Neural cell (in vitro differentiated cells): ENCODE measurements at regions not wholly inside any gene's neighbourhood (a gene's known extent, or its start where the extent isn't known, plus 50 kb on each side); places are given as distances from the start of the nearest gene placed in this dataset.
"Not testable (repeated sequence)": the region's sequence is repeated elsewhere in the genome, so short reads cannot be mapped to it uniquely, and the experiment has no call there.

Experiments used
- H2AFZ ChIP-seq: fragments of 200-600, 300-800 bp; sonication (generic), shearing (Covaris generic); 2 replicates; pipeline ENCODE4 v1.6.0; 2014; ENCODE audit warnings: low read depth, mild to moderate bottlenecking, antibody characterized with exemption, low read length, moderate library complexity
- H3F3A ChIP-seq: fragments of 200-600 bp; shearing (Covaris generic); 2 replicates; pipeline ENCODE4 v1.6.1; 2016; ENCODE audit warnings: mild to moderate bottlenecking, moderate library complexity, mixed read lengths, antibody characterized with exemption, low read length; ENCODE audit not compliant: insufficient read depth, poor library complexity, severe bottlenecking
- H3K27ac ChIP-seq: fragments of 200-600, 300-800 bp; sonication (generic), shearing (Covaris generic); 2 replicates; pipeline ENCODE4 v1.5.1; 2014; ENCODE audit warnings: mild to moderate bottlenecking, low read length, moderate library complexity
- H3K27me3 ChIP-seq: fragments of 300-800, 200-600 bp; sonication (generic), shearing (Covaris generic); 2 replicates; pipeline ENCODE4 v1.6.0; 2014; ENCODE audit warnings: mild to moderate bottlenecking, low read depth, low read length, moderate library complexity; ENCODE audit not compliant: insufficient read depth
- H3K36me3 ChIP-seq: fragments of 300-800, 200-600 bp; sonication (generic), shearing (Covaris generic); 2 replicates; pipeline ENCODE4 v1.5.1; 2014; ENCODE audit warnings: mild to moderate bottlenecking, antibody characterized with exemption, low read length, moderate library complexity; ENCODE audit not compliant: insufficient read depth
- H3K4me2 ChIP-seq: fragments of 300-800, 200-600 bp; sonication (generic), shearing (Covaris generic); 2 replicates; pipeline ENCODE4 v1.6.0; 2014; ENCODE audit warnings: mild to moderate bottlenecking, low read length
- H3K4me3 ChIP-seq: fragments of 300-800, 200-600 bp; sonication (generic), shearing (Covaris generic); 2 replicates; pipeline ENCODE4 v1.5.1; 2014; ENCODE audit warnings: mild to moderate bottlenecking, low read length, moderate library complexity
- H3K79me2 ChIP-seq: fragments of 200-600 bp; shearing (Covaris generic); replicated peaks from 2 replicates; pipeline ENCODE4 v1.6.0; 2014; ENCODE audit warnings: mild to moderate bottlenecking, low read length, moderate library complexity; ENCODE audit not compliant: insufficient read depth
- H3K9ac ChIP-seq: fragments of 300-800, 200-600 bp; sonication (generic), shearing (Covaris generic); 2 replicates; pipeline ENCODE4 v1.6.1; 2016; ENCODE audit warnings: mild to moderate bottlenecking, low read length, mixed read lengths
- H3K9me2 ChIP-seq: fragments of 200-600 bp; shearing (Covaris generic); 2 replicates; pipeline ENCODE4 v1.6.1; 2016; ENCODE audit warnings: mild to moderate bottlenecking, low read length, mixed read lengths; ENCODE audit not compliant: insufficient read depth
- H3K9me3 ChIP-seq: fragments of 200-600, 300-800 bp; sonication (generic), shearing (Covaris generic); 2 replicates; pipeline ENCODE4 v1.6.1; 2016; ENCODE audit warnings: mild to moderate bottlenecking, mixed run types, low read length, moderate library complexity, mixed read lengths
- H4K20me1 ChIP-seq: fragments of 200-600 bp; shearing (Covaris generic); 2 replicates; pipeline ENCODE4 v1.6.1; 2016; ENCODE audit warnings: mild to moderate bottlenecking, mixed run types; ENCODE audit not compliant: insufficient read depth
- EP300 ChIP-seq: fragments of 450-650 bp; conservative IDR thresholded peaks from 2 replicates; pipeline ENCODE4 v1.6.1; 2014; ENCODE audit warnings: antibody characterized with exemption, mild to moderate bottlenecking, moderate library complexity; ENCODE audit not compliant: poor library complexity, severe bottlenecking
- EZH2 ChIP-seq: fragments of 200-600, 300-800 bp; shearing (Covaris generic), sonication (generic); IDR thresholded peaks from 2 replicates; pipeline ENCODE4 v1.6.1; 2014; ENCODE audit warnings: antibody characterized with exemption, low read length, borderline replicate concordance, mild to moderate bottlenecking; ENCODE audit not compliant: insufficient read depth, poor library complexity, severe bottlenecking
- MXI1 ChIP-seq: fragments of 450-650 bp; conservative IDR thresholded peaks from 2 replicates; pipeline ENCODE4 v1.6.1; 2014; ENCODE audit warnings: antibody characterized with exemption, mild to moderate bottlenecking; ENCODE audit not compliant: poor library complexity, severe bottlenecking
- POLR2AphosphoS5 ChIP-seq: IDR thresholded peaks from 2 replicates; pipeline ENCODE4 v1.6.1; 2012
- RAD21 ChIP-seq: fragments of 450-650 bp; conservative IDR thresholded peaks from 2 replicates; pipeline ENCODE4 v1.6.1; 2014; ENCODE audit warnings: antibody characterized with exemption, mild to moderate bottlenecking, moderate library complexity
- SMC3 ChIP-seq: fragments of 450-650 bp; conservative IDR thresholded peaks from 2 replicates; pipeline ENCODE4 v1.6.1; 2014; ENCODE audit warnings: antibody characterized with exemption, mild to moderate bottlenecking, moderate library complexity; ENCODE audit not compliant: poor library complexity
- TAF1 ChIP-seq: IDR thresholded peaks from 2 replicates; pipeline ENCODE4 v1.6.1; 2012; ENCODE audit warnings: low read depth
- TF ChIP-seq, protein P1 (sequence below): IDR thresholded peaks from 2 replicates; pipeline ENCODE4 v1.6.1; 2012; ENCODE audit warnings: borderline replicate concordance
- TF ChIP-seq, protein P2 (sequence below): fragments of 450-650 bp; IDR thresholded peaks from 2 replicates; pipeline ENCODE4 v1.5.1; 2014; ENCODE audit warnings: antibody characterized with exemption, mild to moderate bottlenecking, moderate library complexity; ENCODE audit not compliant: poor library complexity, severe bottlenecking

DNA sequence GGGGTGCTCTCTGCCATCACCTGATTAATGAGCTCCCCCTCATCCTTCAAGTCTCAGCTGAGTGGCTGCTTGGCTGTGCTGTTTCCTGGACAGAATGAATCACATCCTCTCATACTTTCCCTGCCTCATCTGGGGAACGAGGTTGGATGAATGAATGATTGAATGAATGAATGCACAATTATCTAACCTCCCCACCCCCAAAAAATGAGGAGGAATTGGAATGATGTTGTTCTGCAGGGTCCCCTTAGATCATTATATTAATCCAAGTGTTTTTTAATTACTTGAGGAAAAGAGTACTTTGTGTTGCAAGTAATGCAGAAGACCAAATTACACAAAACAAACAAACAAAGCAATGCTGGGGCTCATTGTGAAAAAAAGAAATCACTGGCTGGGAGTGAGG, 240.2 kb downstream of the BUB3 start:
- no peaks in the 10 kb centered on the region for H3K27me3 ChIP-seq
- H2AFZ ChIP-seq, result no peak overlapping the region
- H3K4me2 ChIP-seq, result no peak overlapping the region
- H3K4me3 ChIP-seq, result no peak overlapping the region
- H3K9me3 ChIP-seq, result no peaks in the 10 kb centered on the region
- no peaks in the 10 kb centered on the region for H3K79me2 ChIP-seq
- no peaks in the 10 kb centered on the region for H3F3A ChIP-seq
- H4K20me1 ChIP-seq, result no peaks in the 10 kb centered on the region
- H3K36me3 ChIP-seq, result no peaks in the 10 kb centered on the region
- H3K27ac ChIP-seq, result no peak overlapping the region
- H3K9me2 ChIP-seq, result no peaks in the 10 kb centered on the region
- TF ChIP-seq, protein P1, sequence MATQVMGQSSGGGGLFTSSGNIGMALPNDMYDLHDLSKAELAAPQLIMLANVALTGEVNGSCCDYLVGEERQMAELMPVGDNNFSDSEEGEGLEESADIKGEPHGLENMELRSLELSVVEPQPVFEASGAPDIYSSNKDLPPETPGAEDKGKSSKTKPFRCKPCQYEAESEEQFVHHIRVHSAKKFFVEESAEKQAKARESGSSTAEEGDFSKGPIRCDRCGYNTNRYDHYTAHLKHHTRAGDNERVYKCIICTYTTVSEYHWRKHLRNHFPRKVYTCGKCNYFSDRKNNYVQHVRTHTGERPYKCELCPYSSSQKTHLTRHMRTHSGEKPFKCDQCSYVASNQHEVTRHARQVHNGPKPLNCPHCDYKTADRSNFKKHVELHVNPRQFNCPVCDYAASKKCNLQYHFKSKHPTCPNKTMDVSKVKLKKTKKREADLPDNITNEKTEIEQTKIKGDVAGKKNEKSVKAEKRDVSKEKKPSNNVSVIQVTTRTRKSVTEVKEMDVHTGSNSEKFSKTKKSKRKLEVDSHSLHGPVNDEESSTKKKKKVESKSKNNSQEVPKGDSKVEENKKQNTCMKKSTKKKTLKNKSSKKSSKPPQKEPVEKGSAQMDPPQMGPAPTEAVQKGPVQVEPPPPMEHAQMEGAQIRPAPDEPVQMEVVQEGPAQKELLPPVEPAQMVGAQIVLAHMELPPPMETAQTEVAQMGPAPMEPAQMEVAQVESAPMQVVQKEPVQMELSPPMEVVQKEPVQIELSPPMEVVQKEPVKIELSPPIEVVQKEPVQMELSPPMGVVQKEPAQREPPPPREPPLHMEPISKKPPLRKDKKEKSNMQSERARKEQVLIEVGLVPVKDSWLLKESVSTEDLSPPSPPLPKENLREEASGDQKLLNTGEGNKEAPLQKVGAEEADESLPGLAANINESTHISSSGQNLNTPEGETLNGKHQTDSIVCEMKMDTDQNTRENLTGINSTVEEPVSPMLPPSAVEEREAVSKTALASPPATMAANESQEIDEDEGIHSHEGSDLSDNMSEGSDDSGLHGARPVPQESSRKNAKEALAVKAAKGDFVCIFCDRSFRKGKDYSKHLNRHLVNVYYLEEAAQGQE, result no peak
- no peak for TF ChIP-seq RAD21
- H3K9ac ChIP-seq, result no peak overlapping the region

DNA sequence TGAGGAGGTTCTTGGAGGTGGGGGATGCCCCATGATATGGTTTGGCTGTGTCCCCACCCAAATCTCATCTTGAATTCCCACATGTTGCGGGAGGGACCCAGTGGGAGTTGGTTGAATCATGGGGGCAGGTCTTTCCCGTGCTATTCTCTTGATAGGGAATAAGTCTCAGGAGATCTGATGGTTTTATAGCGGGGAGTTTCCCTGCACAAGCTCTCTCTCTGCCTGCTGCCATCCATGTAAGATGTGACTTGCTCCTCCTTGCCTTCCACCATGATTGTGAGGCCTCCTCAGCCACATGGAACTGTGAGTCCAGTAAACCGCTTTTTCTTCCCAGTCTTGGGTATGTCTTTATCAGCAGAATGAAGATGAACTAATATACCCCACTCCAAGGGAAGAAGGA, 241.0 kb downstream of the BUB3 start:
- H3K9me2 ChIP-seq, H3K9me3 ChIP-seq, H3K9ac ChIP-seq, H3K4me3 ChIP-seq, H3K36me3 ChIP-seq, H3K4me2 ChIP-seq, H2AFZ ChIP-seq, H3K27ac ChIP-seq, H3F3A ChIP-seq, H4K20me1 ChIP-seq, H3K79me2 ChIP-seq, H3K27me3 ChIP-seq: not testable (repeated sequence)

DNA sequence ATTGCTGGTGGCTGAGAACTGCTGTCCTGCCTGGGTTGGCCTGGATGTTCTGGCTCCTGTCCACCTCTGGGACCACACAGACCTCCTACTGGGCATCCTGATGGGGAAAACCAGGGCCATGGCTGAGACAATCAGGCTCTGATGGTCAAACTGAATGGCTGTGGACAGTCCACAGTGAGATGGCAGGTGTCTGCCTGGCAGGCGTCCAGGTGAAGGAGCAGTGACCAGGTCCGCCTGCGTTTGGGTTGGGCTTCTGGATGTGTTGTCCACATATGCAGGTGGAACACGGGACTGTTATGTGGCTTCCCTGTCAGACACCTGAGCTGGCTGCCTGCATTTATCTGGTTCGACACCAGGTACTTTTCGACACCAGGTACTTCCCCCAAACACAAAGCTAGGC, 241.7 kb downstream of the BUB3 start:
- Histone ChIP-seq H3K9me2 (no peaks in the 10 kb centered on the region), H2AFZ (no peak overlapping the region), H3K27me3 (no peaks in the 10 kb centered on the region), H3K9ac (no peak overlapping the region), H3K27ac (no peak overlapping the region), H3K9me3 (no peaks in the 10 kb centered on the region), H3K36me3 (no peaks in the 10 kb centered on the region), H3K4me2 (no peak overlapping the region), H3K79me2 (no peaks in the 10 kb centered on the region), H3F3A (no peaks in the 10 kb centered on the region), H3K4me3 (no peak overlapping the region), H4K20me1 (no peaks in the 10 kb centered on the region)
- TF ChIP-seq POLR2AphosphoS5, result no peak
- TF ChIP-seq EZH2, result no peak
- no peak for TF ChIP-seq MXI1
- no peak for TF ChIP-seq TAF1
- TF ChIP-seq RAD21, result no peak
- TF ChIP-seq, protein P1, result no peak
- TF ChIP-seq, protein P2, sequence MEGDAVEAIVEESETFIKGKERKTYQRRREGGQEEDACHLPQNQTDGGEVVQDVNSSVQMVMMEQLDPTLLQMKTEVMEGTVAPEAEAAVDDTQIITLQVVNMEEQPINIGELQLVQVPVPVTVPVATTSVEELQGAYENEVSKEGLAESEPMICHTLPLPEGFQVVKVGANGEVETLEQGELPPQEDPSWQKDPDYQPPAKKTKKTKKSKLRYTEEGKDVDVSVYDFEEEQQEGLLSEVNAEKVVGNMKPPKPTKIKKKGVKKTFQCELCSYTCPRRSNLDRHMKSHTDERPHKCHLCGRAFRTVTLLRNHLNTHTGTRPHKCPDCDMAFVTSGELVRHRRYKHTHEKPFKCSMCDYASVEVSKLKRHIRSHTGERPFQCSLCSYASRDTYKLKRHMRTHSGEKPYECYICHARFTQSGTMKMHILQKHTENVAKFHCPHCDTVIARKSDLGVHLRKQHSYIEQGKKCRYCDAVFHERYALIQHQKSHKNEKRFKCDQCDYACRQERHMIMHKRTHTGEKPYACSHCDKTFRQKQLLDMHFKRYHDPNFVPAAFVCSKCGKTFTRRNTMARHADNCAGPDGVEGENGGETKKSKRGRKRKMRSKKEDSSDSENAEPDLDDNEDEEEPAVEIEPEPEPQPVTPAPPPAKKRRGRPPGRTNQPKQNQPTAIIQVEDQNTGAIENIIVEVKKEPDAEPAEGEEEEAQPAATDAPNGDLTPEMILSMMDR, result no peak
- TF ChIP-seq EP300, result no peak
- no peak for TF ChIP-seq SMC3
